Endodermal cell (in vitro differentiated cells): ENCODE measurements at regions not wholly inside any gene's neighbourhood (a gene's known extent, or its start where the extent isn't known, plus 50 kb on each side); places are given as distances from the start of the nearest gene placed in this dataset.
"Not testable (repeated sequence)": the region's sequence is repeated elsewhere in the genome, so short reads cannot be mapped to it uniquely, and the experiment has no call there.

Experiments used
- DNase-seq: peaks from one replicate; pipeline ENCODE4 v3.0.0-alpha.2; 2017
- H3K27ac ChIP-seq: 2 replicates; pipeline ENCODE4 v1.5.1; 2013; ENCODE audit warnings: mild to moderate bottlenecking, low read depth, low read length, moderate library complexity
- H3K27me3 ChIP-seq: 2 replicates; pipeline ENCODE4 v1.6.1; 2013; ENCODE audit warnings: mild to moderate bottlenecking, low read length, moderate library complexity; ENCODE audit not compliant: insufficient read depth, control insufficient read depth, poor library complexity, severe bottlenecking
- H3K36me3 ChIP-seq: 2 replicates; pipeline ENCODE4 v1.7.0; 2013; ENCODE audit warnings: mild to moderate bottlenecking, low read length, moderate library complexity; ENCODE audit not compliant: control insufficient read depth, insufficient read depth
- H3K4me1 ChIP-seq: one replicate; pipeline ENCODE4 v1.7.0; 2013; ENCODE audit warnings: low read length; ENCODE audit not compliant: control insufficient read depth, insufficient read depth
- H3K4me3 ChIP-seq: 2 replicates; pipeline ENCODE4 v1.5.1; 2013; ENCODE audit warnings: mild to moderate bottlenecking, low read length, moderate library complexity
- H3K9ac ChIP-seq: 2 replicates; pipeline ENCODE4 v1.6.1; 2013; ENCODE audit warnings: mild to moderate bottlenecking, low read length, moderate library complexity; ENCODE audit not compliant: poor library complexity, severe bottlenecking; ENCODE audit errors: extremely low read depth
- H3K9me3 ChIP-seq: 2 replicates; pipeline ENCODE4 v1.6.1; 2013; ENCODE audit warnings: mild to moderate bottlenecking, low read length, moderate library complexity; ENCODE audit not compliant: control insufficient read depth
- H3K27ac Mint-ChIP-seq: 2 replicates; pipeline ENCODE4 v1.8.0; 2020; ENCODE audit warnings: mixed read lengths
- H3K27me3 Mint-ChIP-seq: 2 replicates; pipeline ENCODE4 v1.8.0; 2021; ENCODE audit warnings: mild to moderate bottlenecking, mixed read lengths; ENCODE audit not compliant: insufficient read depth
- H3K36me3 Mint-ChIP-seq: 2 replicates; pipeline ENCODE4 v1.8.0; 2020; ENCODE audit warnings: low read depth, mixed read lengths
- H3K4me1 Mint-ChIP-seq: 2 replicates; pipeline ENCODE4 v1.8.0; 2020; ENCODE audit warnings: mixed read lengths
- H3K4me3 Mint-ChIP-seq: 2 replicates; pipeline ENCODE4 v1.8.0; 2020; ENCODE audit warnings: mild to moderate bottlenecking, moderate library complexity, mixed read lengths
- H3K9me3 Mint-ChIP-seq: 2 replicates; pipeline ENCODE4 v1.8.0; 2020; ENCODE audit warnings: mild to moderate bottlenecking, mixed read lengths
- CTCF ChIP-seq: fragments of 200-600 bp; sonication (generic); conservative IDR thresholded peaks from 2 replicates; pipeline ENCODE4 v1.5.0; 2021; ENCODE audit warnings: antibody characterized with exemption, mild to moderate bottlenecking
- WGBS, 2 experiments: methylation state at CpG; one replicate each; pipeline versions ENCODE4 v1.1.5 to v1.1.7; 2013; ENCODE audit warnings: missing lambda C conversion rate in 2 of 2, mixed read lengths in 1 of 2; ENCODE audit not compliant: insufficient coverage in 1 of 2, insufficient read length in 1 of 2; 5-methylcytosine and 5-hydroxymethylcytosine counted together

DNA sequence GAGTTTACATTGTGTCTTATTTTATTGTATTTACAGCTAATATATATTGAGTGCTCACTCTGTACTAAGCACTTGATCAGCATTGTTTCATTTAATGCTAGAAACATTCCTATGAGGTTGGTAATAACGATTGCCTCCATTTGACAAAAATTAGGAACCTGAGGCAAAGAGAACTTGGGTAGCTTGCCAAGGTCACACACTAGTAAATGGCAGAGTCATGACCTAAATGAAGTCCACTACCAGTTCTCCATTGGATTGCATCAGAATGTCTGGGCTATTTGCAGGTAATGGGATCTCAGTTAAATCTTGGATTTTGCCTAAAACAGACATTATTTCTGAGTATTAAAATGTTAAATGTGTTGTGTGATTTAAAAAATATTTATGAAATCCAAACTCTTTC lies 65.8 kb upstream of the CRIM1 start:
- Mint-ChIP-seq H3K4me1 (peaks cover 38% of the 10 kb centered on the region), H3K27ac (no peak overlapping the region), H3K27me3 (no peaks in the 10 kb centered on the region), H3K4me3 (no peak overlapping the region), H3K9me3 (peaks cover 2% of the 10 kb centered on the region), H3K36me3 (no peaks in the 10 kb centered on the region)
- H3K9ac ChIP-seq = no peak overlapping the region
- H3K9me3 ChIP-seq = peaks cover under 1% of the 10 kb centered on the region
- H3K27me3 ChIP-seq = no peaks in the 10 kb centered on the region
- no peak for DNase-seq
- H3K27ac ChIP-seq = no peak overlapping the region
- 92 to 97% methylated on average over 1 of the region's 1 CpG for WGBS, 2 experiments
- H3K4me1 ChIP-seq = peaks cover 3% of the 10 kb centered on the region
- no peaks in the 10 kb centered on the region for H3K36me3 ChIP-seq
- no peak for TF ChIP-seq CTCF
- no peak overlapping the region for H3K4me3 ChIP-seq

GRCh38 chr2:36287363-36288275 lies 68.0 kb upstream of the CRIM1 start:
- no peak overlapping the region for H3K4me3 Mint-ChIP-seq
- no peaks in the 10 kb centered on the region for H3K36me3 ChIP-seq

GRCh38 chr2:36279506-36279905 lies 76.1 kb upstream of the CRIM1 start:
- not testable (repeated sequence) for H3K27ac ChIP-seq, H3K27me3 Mint-ChIP-seq, H3K27ac Mint-ChIP-seq, H3K27me3 ChIP-seq, H3K4me1 ChIP-seq, H3K9ac ChIP-seq, H3K36me3 Mint-ChIP-seq, H3K4me3 Mint-ChIP-seq, H3K4me1 Mint-ChIP-seq, H3K4me3 ChIP-seq, H3K36me3 ChIP-seq
- DNase-seq = peak; percentile 62
- H3K9me3 ChIP-seq = peaks cover 22% of the 10 kb centered on the region
- 87 to 100% methylated on average over 3 to 7 of the region's 7 CpGs for WGBS, 2 experiments
- H3K9me3 Mint-ChIP-seq = peaks cover 54% of the 10 kb centered on the region

More at GRCh38 chr2:36287363-36288275, 68.0 kb upstream of the CRIM1 start:
- peaks cover 12% of the 10 kb centered on the region for H3K9me3 Mint-ChIP-seq
- Histone ChIP-seq H3K4me1 (peaks cover 3% of the 10 kb centered on the region), H3K9me3 (peaks cover 9% of the 10 kb centered on the region), H3K4me3 (no peak overlapping the region), H3K27ac (no peak overlapping the region), H3K27me3 (no peaks in the 10 kb centered on the region), H3K9ac (no peak overlapping the region)
- H3K4me1 Mint-ChIP-seq = peaks cover 22% of the 10 kb centered on the region
- no peak for DNase-seq
- TF ChIP-seq CTCF = no peak
- WGBS, 2 experiments = 94 to 100% methylated on average over 5 to 6 of the region's 6 CpGs
- H3K27me3 Mint-ChIP-seq = no peaks in the 10 kb centered on the region
- H3K36me3 Mint-ChIP-seq = no peaks in the 10 kb centered on the region
- no peak overlapping the region for H3K27ac Mint-ChIP-seq
